Testis (tissue), 2 donors: ENCODE measurements at regions not wholly inside any gene's neighbourhood (a gene's known extent, or its start where the extent isn't known, plus 50 kb on each side); places are given as distances from the start of the nearest gene placed in this dataset.
A peak's percentile ranks its signal among the peaks of the same experiment; 100 is the strongest.

Experiments used
- DNase-seq: peaks from one replicate; pipeline ENCODE4 v3.0.0-alpha.2; 2019
- H3K27ac ChIP-seq, 2 donors: fragments of 200-600 bp; sonication (generic); one replicate each; pipeline ENCODE4 v1.5.1; 2019
- H3K27me3 ChIP-seq: fragments of 200-600 bp; sonication (generic); one replicate; pipeline ENCODE4 v1.5.1; 2019
- H3K36me3 ChIP-seq: fragments of 200-600 bp; sonication (generic); one replicate; pipeline ENCODE4 v1.5.1; 2017; ENCODE audit warnings: low read depth; ENCODE audit errors: missing control alignments
- H3K4me1 ChIP-seq: fragments of 200-600 bp; sonication (generic); one replicate; pipeline ENCODE4 v1.5.1; 2019
- H3K4me3 ChIP-seq, 2 donors: fragments of 200-600 bp; sonication (generic); one replicate each; pipeline ENCODE4 v1.5.1; 2017 to 2019
- H3K9me3 ChIP-seq: fragments of 200-600 bp; sonication (generic); one replicate; pipeline ENCODE4 v1.5.1; 2017
- CTCF ChIP-seq, 3 experiments: fragments of 450-650 bp in 2 of 3; fragments of 200-600 bp in 1 of 3; sonication (generic) in 1 of 3; IDR thresholded peaks; one replicate each; pipeline ENCODE4 v1.5.1; 2016 to 2019; ENCODE audit warnings: antibody characterized with exemption in 3 of 3, mild to moderate bottlenecking in 2 of 3, moderate library complexity in 1 of 3
- POLR2A ChIP-seq: fragments of 450-650 bp; IDR thresholded peaks from one replicate; pipeline ENCODE4 v1.6.1; 2017; ENCODE audit warnings: antibody characterized with exemption, mild to moderate bottlenecking, moderate library complexity
- WGBS, 2 donors: methylation state at CpG; one replicate each; pipeline ENCODE4 v1.1.5; 2018; 5-methylcytosine and 5-hydroxymethylcytosine counted together
- intact Hi-C: fragments of 100-400 bp; cut with DNase I; formaldehyde crosslinking; loops from one replicate; pipeline ENCODE4 v1.15.1; 2023; ENCODE audit warnings: low total_unique reads

- H3K27ac ChIP-seq: no peak overlapping the region
- H3K36me3 ChIP-seq: no peaks in the 10 kb centered on the region
- H3K4me3 ChIP-seq: no peak overlapping the region
- intact Hi-C loops: no loop called here
- WGBS, 2 donors: 76 to 82% methylated on average over 5 of the region's 5 CpGs
- H3K27me3 ChIP-seq: no peaks in the 10 kb centered on the region
- no peaks in the 10 kb centered on the region for H3K4me1 ChIP-seq
- TF ChIP-seq CTCF (IDR thresholded peaks at IDR 0.05): no peak
- no peak for TF ChIP-seq POLR2A
- no peaks in the 10 kb centered on the region for H3K9me3 ChIP-seq
- no peak for DNase-seq
Measured at GRCh38 chr3:106827515-106828213, 549.6 kb upstream of the CCDC54 start.

DNA sequence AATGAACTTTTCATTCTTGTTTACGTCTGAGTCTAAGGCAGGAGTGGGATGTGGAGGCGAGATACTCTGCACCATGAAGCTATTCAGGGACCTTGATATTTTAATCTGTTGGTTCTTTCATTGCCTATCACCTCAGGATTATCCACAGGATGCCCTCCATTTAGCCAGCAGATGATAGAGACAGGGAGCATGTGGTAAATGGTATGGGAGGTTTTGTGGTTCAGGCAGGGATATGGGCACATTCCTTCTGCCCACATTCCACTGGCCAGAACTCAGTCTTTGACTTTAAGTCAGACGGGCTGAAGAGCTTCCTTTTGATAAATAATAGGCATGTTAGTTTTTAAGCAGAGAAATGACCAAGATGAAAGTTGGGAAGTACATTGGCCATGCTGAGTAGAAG lies 548.0 kb upstream of the CCDC54 start:
- H3K4me3 ChIP-seq: no peak overlapping the region
- no peak for DNase-seq
- TF ChIP-seq POLR2A (no peak), CTCF (IDR thresholded peaks at IDR 0.05) (no peak)
- intact Hi-C loops: no loop called here
- no peaks in the 10 kb centered on the region for H3K27me3 ChIP-seq
- no peaks in the 10 kb centered on the region for H3K36me3 ChIP-seq
- 58 to 70% methylated on average over 3 of the region's 3 CpGs for WGBS, 2 donors
- no peaks in the 10 kb centered on the region for H3K9me3 ChIP-seq
- no peaks in the 10 kb centered on the region for H3K4me1 ChIP-seq
- H3K27ac ChIP-seq: no peak overlapping the region

GRCh38 chr3:106830334-106830733 lies 546.9 kb upstream of the CCDC54 start:
- H3K4me1 ChIP-seq: no peaks in the 10 kb centered on the region
- intact Hi-C loops: no loop called here
- no peaks in the 10 kb centered on the region for H3K36me3 ChIP-seq
- no peaks in the 10 kb centered on the region for H3K9me3 ChIP-seq
- no peaks in the 10 kb centered on the region for H3K27me3 ChIP-seq
- 80 to 84% methylated on average over 2 of the region's 2 CpGs for WGBS, 2 donors
- TF ChIP-seq CTCF (IDR thresholded peaks at IDR 0.05) (no peak), POLR2A (no peak)
- H3K4me3 ChIP-seq: no peak overlapping the region
- DNase-seq: no peak
- no peak overlapping the region for H3K27ac ChIP-seq

DNA sequence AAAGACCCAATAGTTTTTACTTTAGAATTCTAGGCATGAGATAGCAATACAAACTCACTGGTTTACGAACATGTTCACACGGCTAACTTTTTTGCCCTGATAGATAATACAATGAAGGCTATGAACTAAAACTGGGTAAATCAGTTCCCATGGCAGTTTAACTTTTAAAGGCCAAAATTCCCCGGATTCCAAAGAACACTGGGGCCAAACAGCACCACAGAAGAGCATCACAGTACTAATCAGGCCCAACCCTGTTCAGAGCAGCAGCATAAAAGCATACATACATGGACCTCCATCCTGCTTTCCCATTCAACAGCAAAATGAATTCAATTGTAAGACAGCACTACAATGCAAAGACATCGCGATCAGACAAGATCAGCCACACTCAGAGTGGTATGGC lies 540.3 kb upstream of the CCDC54 start:
- 61 to 65% methylated on average over 5 of the region's 5 CpGs for WGBS, 2 donors
- H3K9me3 ChIP-seq: no peaks in the 10 kb centered on the region
- intact Hi-C loops: no loop called here
- TF ChIP-seq CTCF (IDR thresholded peaks at IDR 0.05) (no peak), POLR2A (no peak)
- H3K27me3 ChIP-seq: no peaks in the 10 kb centered on the region
- no peak for DNase-seq
- no peaks in the 10 kb centered on the region for H3K4me1 ChIP-seq
- no peak overlapping the region for H3K4me3 ChIP-seq
- H3K36me3 ChIP-seq: no peaks in the 10 kb centered on the region
- H3K27ac ChIP-seq: peak overlapping the region in 1 of 2 donors; percentile 11

DNA sequence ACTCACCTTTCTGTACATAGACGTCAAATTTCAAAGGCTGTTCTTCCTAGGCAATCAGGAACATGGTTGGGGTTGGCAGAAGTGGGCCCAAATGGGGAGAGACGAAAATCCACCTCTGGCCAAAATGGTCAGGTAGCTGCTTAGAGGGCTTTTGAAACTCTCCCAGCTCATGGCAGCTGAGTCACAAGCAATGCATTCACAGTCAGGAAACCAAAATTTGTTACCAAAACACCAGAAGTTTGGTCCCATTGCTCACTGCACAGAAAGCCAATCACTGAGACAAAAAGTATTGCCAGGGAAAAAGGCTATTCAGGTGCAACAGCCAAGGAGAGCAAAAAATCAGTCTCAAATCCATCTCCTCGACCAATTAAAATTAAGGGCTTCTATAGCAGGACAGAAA lies 539.6 kb upstream of the CCDC54 start:
- WGBS, 2 donors: 86 to 93% methylated on average over 3 of the region's 3 CpGs
- intact Hi-C loops: no loop called here
- TF ChIP-seq CTCF (IDR thresholded peaks at IDR 0.05) (no peak), POLR2A (no peak)

More for the DNA sequence above, 539.6 kb upstream of the CCDC54 start:
- DNase-seq: no peak
- Histone ChIP-seq H3K9me3 (no peaks in the 10 kb centered on the region), H3K36me3 (no peaks in the 10 kb centered on the region), H3K27me3 (no peaks in the 10 kb centered on the region), H3K27ac (no peak overlapping the region), H3K4me3 (no peak overlapping the region), H3K4me1 (peaks cover 5% of the 10 kb centered on the region)
